GM18868 (cell line): ENCODE measurements at regions not wholly inside any gene's neighbourhood (a gene's known extent, or its start where the extent isn't known, plus 50 kb on each side); places are given as distances from the start of the nearest gene placed in this dataset.

Experiments used
- ATAC-seq: cut with Tn5 transposase; IDR thresholded peaks from one replicate; pipeline ENCODE4 v1.9.1; 2021; ENCODE audit warnings: mild to moderate bottlenecking, moderate library complexity; ENCODE audit not compliant: unreplicated experiment

DNA sequence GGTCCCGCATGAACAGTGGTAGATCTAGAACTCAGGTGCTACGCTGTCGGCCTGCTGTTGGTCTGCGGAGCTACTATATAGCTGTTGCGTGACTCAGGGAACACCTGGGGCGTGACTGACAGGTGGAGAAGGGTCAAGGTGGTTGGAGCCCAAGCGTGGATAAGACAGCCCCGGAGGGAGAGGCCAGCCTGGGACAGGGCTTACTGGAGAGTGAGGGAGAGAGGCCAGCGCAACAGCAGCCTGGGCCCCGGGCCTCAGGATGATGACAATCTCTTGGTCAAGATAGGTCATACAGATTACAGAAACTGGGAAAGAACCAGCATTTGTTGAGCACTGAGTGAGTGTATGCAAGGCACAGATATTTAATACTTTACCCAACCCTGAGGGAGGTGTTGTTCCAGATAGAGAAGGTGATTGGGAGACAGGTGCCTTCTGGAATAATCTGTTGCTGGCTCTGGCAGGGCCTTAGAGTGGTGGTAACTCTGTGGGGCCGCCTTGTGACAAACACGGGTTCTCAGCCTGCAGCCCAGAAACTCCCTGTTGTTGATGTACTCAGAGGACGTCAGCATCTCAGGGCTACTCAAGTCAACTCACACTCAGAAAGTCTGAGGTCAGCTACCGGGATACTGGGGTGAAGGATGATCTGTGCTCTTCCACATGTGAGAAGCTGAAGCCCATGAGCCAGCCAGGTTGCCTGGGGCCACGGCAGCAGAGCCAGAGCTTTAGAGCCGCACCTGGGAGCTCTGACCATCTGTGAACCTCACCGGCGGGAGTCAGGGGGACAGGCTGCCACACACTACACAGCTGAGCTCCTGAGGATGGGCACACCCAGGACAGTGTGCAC lies 265.4 kb upstream of the HES1 start:
- no peak for ATAC-seq

DNA sequence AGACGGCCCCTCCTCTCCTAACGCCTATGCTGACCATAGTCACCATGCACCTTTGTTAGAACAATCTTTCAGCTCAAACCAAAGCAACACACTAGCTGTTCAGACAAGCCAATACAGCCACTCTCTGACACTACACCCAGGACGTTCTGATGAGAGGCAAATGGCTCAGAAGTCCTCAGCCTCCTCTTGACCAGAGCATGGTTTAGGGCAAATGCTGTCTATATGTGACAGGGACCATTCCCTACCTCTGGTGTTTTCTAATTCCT lies 264.8 kb upstream of the HES1 start:
- ATAC-seq = no peak

- peak; percentile 49 for ATAC-seq
Observed at GRCh38 chr3:193872265-193872753, 263.6 kb upstream of the HES1 start.

DNA sequence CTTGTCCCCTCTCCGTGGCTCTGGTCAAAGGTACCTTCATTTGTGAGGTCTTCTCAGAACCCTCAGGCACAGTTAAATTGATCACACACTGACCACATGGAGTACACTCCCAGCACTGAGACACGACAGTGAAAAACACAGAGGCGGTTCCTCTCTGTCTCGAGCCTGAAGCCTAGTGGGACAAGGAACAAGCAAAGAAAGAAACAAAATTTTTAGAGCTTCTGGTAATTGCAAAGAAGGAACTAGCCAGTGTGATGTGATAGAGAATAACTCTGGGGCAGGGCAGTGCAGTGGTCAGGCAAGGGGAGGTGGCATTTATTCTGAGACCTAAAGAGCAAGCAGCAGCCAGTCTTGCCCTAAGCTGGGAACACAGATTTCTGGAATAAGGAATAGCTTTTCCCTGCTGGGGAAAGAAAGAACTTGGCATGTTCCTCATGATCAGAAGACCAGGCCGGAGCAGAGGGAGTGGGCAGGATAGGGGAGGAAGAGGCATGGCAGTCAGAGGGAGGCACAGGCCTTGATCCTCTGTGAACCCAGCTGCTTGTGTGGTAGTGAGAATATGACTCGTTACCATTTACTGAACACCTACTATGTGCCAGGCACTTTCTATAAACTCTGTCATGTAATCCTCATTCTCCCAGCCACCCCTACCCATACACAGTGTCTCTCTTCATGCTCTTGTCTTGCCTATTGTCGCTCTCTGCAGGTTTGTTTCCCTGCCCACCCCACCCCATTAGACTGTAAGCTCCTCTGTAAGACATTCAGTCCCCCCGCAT lies 262.3 kb upstream of the HES1 start:
- ATAC-seq = no peak

GRCh38 chr3:193874512-193874911 lies 261.4 kb upstream of the HES1 start:
- no peak for ATAC-seq

DNA sequence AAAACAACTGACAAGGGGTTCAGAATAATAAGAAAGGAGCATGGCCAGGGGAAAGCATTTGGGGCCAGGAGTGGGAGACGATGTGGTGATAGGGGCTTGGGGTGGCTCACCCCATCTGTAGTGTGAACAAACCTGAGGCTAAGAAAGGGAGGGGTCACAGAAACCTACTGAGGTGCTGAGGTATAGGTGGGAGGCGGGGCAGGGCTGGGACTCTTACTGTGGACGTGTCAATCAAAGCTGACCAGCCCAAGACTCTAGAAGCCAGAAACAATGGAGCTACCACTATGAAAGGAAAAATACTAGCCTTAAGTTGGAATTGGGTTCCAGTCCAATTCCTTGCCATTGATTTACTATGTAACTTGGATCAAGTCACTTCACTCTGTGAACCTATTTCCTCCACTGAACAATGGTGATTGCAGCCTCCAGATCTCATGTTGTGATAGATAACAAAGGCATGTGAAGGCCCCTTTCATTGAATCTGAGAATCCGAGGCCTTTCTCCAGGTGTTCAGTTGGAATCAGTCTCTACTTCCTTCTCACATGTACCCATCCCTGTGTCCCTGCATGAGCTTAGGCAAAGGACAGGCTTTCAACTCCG lies 260.9 kb upstream of the HES1 start:
- no peak for ATAC-seq

DNA sequence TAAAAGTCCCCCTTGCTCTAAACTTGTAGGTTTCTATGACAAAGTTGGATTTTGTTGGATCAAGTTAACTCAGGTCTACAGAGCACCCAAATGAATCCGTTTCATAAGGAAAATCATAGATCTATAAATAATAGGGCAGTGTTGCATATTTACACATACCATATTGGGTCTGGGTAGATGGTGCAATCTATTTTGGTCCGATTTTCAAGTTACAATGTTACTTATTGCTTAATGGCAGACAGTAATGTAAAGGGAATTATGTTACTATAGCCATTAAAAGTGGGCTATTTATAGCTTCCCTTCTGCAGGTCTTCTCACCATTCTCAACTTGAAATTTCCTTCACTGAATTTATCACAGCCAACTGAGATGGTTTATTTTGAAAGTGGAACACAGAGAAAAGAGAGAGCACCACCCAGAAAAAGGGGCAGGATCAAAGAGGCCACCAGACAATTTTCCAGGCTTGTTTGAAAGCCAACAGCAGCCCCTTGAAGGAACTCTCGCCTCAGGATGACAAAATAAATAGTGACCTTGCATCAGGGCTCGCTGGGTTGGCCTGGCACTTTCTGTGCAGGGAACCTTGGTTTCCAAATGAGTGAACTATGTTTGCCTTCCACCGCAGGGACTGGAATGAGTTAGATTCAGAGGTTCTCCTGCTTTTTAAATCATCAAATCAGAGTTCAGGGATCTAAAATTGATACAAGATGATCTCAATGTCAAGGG lies 260.2 kb upstream of the HES1 start:
- no peak for ATAC-seq

GRCh38 chr3:193879099-193879863 lies 256.7 kb upstream of the HES1 start:
- no peak for ATAC-seq

DNA sequence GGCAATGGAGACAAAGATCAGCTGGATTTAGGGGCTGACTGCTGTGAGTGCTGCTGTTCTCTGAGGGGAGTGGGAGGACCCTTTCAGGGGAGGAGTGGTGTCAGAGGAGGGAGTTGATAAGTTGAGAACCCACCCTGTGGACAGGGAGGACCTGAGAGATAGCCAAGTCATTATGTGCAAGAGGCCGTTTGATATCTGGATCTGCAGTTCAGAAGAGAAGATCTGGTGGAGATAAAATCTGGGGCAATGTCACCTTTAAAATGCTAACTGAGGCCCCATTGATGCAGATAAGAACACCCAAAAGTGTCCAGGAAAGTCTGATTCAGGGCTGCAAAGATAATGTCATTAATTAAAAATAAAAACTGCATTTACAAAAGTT lies 256.1 kb upstream of the HES1 start:
- no peak for ATAC-seq

DNA sequence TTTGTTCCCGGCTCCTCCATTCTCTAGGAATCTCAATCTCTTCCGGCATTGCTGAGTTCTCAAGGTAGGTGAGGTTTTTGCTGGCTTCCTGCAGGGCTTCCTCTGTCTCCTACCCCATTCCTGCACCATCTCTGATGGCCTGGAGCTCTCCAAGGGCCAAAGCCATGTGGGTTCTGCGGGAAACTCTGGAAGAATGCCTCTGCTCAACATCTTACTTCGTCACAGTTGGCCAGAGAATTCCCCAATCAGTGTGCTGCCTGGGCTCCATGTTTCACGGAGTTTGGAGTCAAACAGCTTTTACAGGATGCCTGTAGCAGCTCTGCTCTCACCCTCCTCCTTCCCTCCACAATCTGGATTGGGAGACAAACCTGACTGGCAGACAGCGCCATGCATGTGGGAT lies 253.9 kb upstream of the HES1 start:
- ATAC-seq = no peak

- no peak for ATAC-seq
Observed at GRCh38 chr3:193883551-193883950, 252.4 kb upstream of the HES1 start.

GRCh38 chr3:193884027-193884426 lies 251.9 kb upstream of the HES1 start:
- ATAC-seq = no peak

- no peak for ATAC-seq
Observed at GRCh38 chr3:193884652-193885051, 251.3 kb upstream of the HES1 start.

DNA sequence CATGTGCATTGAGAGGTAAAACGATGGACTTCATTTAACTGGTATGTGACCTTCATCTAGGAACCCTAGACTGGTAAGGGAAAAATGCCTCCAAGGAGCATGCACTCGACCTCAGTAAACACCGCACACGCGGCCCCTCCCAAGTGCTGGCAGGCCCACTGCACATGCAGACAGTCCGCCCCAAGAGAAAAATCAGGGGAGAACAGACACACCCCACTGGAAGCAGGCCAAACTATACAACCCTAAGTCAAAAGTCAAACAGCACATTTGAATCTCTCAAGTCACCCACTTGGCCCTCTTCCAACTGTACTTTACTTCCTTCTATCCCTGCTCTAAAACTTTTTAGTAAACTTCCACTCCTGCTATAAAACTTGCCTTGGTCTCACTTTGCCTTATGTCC lies 250.1 kb upstream of the HES1 start:
- no peak for ATAC-seq

DNA sequence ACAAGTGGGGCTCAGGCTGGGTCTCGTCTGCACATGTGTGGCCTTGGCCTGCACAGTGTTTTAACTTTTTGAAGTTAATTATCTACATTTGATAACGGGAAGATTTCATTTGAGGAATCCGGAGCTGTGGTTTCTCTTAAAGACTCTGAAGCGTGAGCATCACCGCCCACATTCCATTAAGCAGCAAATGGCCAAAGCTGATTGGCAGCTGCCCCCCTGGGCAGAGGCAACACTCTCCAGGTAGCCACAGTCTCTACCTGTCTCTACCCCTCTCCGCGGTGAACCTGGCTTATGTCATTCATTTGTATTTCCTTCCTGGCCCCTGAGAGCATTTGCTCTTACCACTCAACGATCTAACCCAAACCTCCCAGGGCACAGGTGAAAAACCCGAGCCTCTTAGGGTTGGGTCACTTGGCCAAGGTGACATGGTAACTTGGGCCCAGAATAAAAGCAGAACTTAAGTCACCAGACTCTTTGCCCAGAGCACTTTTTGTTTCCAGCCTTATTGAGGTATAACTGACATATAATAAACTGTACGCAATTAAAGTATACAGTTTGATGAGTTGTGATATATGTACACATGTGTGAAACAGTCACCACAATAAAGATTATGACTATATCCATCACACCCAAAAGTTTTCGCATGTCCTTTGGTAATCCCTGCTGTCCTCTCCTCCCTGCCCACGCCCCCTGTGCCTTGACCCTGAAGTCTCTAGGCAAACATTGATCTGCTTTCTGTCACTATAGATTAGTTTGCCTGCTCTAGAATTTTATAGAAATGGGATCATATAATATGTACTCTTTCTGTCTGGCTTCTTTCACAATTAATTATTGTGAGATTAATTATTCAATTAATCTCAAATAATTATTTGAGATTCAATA lies 245.7 kb upstream of the HES1 start:
- ATAC-seq = no peak

- ATAC-seq = no peak
Observed at GRCh38 chr3:193894121-193894863, 241.7 kb upstream of the HES1 start.

DNA sequence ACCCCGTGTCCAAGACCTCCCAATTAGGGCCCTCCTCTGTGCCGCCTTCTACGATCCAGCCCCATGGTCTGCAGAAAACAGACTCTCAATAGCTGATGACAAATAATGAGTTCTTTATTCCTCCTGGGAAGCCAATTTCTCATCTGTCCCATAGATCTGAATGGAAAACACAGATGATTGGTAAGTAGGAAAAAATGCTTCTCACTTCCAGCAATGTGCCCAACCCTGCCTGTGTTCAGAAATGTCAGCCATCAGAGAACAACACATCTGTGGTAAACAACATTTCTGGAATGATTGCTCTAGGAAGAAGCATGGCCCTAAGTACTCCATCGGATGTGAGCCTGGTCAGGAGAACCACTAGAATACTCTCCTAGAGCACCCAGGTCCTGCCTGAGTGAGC lies 240.5 kb upstream of the HES1 start:
- ATAC-seq = no peak

- no peak for ATAC-seq
Observed at GRCh38 chr3:193896419-193896818, 239.5 kb upstream of the HES1 start.

DNA sequence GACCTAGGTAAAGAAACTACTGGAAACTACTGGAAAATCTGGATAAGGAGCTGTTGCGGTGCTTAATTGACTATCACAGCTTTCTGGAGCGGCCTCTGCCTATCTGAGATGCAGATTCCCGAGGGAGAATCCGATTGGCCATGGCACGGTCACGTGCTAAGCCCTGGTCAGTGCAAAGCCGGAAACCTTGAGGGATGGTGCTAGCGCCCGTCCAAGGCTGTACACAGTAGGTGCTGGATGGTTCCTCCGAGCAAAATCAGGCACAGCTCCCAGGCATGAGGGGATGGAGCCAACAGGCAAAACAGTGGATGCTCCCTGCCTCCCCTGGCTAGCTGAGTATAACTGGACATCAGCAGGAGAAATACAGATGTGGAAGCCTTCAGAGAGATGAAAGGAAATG lies 238.7 kb upstream of the HES1 start:
- no peak for ATAC-seq
